Activated CD8-positive, alpha-beta memory T cell treated with anti-CD3 and anti-CD28 coated beads for 36 hours (primary cell): ENCODE measurements at regions not wholly inside any gene's neighbourhood (a gene's known extent, or its start where the extent isn't known, plus 50 kb on each side); places are given as distances from the start of the nearest gene placed in this dataset.

Experiments
- CTCF ChIA-PET: fragments of 350-600 bp; sonication (Branson Sonifier 250); formaldehyde crosslinking; loops from one replicate; lab custom pipeline; 2021; ENCODE audit warnings: antibody characterized with exemption; lab: Charles Lee
- POLR2A ChIA-PET: fragments of 350-600 bp; sonication (Branson Sonifier 250); formaldehyde crosslinking; loops from one replicate; lab custom pipeline; 2021; ENCODE audit warnings: antibody characterized with exemption; lab: Charles Lee

DNA sequence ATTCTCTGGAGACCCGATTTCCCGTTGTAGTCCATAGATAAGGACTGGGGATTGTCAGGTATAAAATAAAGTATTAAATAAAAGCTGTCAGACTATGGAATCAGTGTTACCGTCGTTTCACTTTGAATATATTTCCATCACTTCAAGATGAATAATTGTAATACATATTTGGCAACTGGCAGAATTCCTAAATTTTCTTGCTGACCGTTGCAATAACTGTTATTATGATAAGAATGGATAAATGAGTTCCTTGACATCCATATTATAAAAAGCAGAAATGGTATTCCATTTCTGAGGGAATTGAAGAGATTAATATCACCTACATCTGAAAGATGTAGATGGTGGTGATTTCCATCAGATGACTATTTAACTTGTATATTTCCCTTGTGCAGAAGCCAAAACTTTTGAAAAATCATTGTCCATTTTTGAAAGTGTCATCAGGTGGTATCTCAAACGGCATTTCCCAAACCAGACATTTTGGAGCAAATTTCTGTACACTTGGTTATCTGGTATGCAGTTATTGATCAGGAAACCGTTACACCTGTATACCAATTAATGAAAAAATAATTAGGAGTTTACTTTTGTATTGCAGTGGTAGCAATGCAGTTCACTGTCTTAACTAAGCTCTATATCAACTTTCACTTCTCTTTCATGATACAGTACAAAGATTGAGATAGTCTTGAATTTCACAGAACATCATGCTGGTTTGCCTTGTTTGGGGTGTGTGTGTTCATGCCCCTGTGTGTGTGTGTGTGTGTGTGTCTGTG, 878.5 kb downstream of the PCDH18 start:
- CTCF ChIA-PET = no interaction called here
- POLR2A ChIA-PET = no interaction called here

DNA sequence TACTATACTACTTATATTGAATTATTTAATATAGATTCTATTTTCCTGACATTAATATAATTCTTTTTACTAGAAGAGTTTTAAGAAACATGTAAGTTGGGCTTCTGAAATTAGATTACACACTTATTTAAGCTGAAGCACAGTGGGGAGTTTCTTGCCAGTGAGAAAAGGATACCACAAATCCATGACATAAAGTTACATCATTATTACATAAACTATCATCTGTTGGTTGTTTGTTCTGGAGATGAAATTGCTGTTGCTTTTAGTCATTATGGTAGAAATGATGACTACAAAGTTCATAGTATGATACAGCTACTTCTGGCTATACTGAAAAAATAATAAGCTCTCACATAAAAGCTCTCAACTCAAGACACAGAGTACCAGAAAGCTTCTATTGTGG, 880.4 kb downstream of the PCDH18 start:
- ChIA-PET POLR2A (no interaction called here), CTCF (no interaction called here)

DNA sequence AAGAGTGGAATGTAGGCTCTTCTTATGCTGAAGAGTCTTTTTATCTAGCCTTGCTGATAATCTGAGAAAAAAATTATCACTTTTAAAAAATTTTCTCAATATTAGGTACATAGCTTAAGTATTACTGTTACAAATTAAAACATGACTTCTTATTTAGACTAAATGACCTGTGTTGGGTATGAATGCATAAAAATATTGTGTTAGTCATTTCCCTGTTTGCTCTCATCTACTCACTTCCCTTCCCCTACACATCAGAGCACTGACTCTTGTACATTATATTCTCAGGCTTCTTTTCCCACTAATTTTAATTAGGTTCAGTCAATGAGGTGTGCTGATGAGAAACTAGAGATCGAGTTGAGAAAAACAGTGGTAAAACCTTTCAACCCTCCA, 881.0 kb downstream of the PCDH18 start:
- ChIA-PET POLR2A (no interaction called here), CTCF (no interaction called here)

DNA sequence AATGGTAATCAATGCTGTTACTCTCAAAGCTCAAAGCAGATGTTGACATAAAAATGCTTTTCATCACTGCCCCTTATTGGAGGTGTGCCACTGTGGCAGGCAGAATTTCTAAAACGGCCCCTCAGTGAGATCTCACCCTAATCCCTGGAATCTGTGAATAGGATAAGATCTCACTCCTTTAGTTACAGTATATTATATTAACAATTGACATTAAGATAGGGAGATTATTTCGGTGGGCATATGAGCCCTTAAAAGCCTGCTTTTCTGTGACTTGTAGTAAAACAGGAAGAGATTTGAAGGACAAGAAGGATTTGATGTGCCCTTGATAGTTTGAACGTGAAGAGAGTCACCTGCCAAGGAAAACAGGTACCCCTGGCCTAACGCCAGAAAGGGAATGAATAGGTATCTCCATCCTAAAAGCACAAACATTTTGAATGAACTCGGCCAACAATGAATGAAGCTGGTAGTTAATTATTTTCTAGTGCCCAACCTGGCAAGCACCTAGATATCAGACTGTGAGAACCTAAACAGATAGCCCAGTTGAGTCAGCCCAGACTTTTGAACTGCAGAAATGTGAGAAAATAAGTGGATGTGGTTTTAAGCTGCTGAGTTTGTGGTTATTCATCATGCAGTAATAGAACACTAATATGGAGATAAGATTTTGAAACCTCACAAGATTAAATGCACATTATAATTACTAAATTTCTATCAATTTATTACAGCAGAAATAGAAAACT, 881.6 kb downstream of the PCDH18 start:
- CTCF ChIA-PET = no interaction called here

DNA sequence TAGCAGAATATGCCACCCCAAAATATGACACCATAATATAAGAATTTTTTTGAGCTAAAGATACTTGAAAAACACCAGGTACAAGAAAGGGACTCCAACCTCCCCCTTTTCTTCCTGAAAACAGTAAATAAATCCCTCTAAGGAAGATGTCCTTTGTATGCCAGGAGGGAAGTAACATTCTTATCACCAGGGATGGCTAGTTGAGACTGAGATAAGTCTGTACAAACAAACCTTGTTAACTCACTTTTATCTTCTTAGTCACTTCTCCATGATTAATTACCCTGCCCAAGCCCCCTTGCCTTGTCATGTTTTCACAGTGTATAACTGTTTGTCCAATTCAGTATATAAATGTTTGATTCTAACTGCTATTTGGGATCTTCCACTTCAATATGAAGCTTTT, 888.0 kb downstream of the PCDH18 start:
- CTCF ChIA-PET = no interaction called here
- POLR2A ChIA-PET = no interaction called here

More for the DNA sequence above, 881.6 kb downstream of the PCDH18 start:
- POLR2A ChIA-PET = no interaction called here

DNA sequence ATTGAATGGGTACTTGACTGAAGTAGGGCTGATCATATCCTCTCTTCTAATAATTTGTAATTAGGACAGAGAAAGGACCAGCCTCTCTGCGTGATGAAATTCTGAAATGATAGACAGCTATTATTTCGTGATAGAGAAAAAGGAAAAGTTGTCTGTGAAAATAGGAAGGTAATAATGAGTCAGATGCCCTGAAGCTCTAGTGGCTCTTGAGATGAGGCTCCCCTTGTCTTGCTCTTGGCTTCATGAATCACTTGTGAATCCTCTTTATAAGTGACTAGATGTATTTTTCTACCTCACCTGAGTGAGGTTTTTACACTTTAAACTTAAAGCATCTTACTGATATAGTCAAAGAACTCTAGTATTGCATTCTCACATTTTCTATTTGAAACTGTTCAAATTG, 888.9 kb downstream of the PCDH18 start:
- ChIA-PET POLR2A (no interaction called here), CTCF (no interaction called here)

DNA sequence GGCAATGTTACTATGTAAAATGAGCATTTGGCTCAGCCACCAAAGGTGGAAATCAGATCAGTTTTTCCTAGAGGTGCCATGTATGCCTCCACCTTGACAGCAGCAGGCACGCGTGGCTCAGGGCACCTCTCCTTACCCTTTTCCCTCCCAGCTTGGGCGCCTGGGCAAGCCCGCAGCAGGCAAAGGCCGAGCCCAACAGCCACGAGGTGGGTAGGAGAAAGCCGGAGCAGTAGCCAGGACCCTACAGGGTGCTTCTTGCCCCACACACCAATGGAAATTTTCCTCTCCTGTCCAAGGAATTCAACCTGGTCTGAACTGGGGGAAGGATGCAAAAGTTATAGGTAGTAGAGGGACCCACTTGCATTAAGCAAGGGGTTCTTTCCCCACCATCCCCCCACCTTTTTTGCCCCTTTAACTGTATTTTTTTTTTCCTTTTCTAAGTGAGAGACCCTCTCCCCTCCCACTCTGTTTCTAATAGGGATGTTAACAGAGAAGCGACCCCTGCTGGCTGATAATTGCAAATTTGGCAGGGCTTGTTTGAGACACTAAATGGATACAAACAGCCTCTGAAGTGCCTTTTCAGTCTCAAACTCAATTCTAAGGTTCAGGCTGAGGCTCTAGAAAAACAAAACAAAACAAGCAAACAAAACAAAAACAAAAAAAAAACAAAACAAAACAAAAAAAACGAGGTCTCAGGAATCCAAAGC, 895.1 kb downstream of the PCDH18 start:
- POLR2A ChIA-PET = no interaction called here
- CTCF ChIA-PET = no interaction called here

DNA sequence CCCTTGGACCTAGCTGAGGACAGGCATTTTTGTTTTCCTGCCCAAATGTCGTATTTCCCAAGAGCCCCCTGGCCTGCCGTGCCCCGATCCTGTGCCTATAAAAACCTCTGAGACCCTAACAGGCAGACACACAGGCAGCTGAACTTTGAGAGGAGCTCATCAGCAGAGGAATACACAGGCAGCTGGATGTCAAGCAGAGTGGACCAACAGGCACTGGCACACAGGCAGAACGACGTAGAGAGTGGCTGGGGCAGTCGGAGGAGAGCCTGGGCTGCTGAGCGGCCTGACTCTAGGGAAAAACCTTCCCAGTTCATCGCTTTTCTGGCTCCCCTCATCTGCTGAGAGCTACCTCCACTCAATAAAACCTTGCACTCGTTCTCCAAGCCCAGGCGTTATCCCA, 896.1 kb downstream of the PCDH18 start:
- ChIA-PET POLR2A (no interaction called here), CTCF (no interaction called here)

DNA sequence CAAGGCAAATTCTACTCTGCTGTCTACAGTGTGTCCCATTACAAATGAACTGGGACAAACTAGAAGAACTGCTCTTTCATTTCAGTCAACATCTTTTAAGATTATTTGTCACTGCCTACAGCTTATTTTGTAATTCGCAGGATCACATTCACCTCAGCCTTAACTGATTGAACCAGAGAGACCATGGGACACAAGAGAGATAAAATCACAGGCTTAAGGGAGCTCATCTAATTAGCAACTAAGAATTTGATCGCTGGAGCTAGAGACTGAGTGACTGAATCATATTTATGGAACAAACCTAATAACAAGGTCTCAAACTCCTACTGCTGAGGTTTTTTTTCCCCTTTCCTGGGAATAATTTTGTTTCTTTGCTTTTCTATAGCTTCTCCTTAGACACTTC, 898.2 kb downstream of the PCDH18 start:
- POLR2A ChIA-PET = no interaction called here
- CTCF ChIA-PET = no interaction called here

DNA sequence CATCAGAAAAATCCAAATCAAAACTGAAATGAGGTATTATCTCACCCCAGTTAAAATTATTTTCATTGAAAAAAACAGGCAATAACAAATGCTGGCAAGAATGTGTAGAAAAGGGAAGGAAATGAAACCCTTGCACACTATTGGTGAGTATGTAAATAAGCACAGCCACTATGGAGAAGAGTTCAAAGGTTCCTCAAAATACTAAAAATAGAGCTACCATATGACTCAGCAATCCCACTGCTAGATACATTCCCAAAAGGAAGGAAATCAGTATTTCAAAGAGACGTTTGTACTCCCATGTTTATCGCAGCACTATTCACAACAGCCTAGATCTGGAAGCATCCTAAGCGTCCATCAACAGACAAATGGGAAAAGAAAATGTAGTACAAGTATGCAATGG, 932.4 kb downstream of the PCDH18 start:
- POLR2A ChIA-PET = no interaction called here
- CTCF ChIA-PET = no interaction called here

DNA sequence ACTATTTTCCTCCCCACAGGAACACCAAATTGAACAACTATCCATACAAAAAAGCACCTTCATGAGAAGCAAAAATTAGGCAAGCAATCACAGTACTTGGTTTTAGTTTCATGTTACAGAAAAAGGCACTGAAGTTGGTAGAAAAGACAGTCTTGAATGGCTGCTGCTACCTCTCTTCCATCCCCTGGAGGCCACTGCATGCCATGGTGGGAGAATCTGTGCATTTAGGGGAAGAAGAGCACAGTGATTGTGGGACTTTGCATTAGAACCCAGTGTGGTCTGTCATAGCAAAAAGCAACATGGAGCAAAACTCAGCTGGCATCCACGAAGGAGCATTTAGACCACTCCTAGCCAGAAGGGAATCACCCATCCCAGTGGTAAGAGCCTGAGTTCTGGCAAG, 941.9 kb downstream of the PCDH18 start:
- ChIA-PET CTCF (no interaction called here), POLR2A (no interaction called here)

DNA sequence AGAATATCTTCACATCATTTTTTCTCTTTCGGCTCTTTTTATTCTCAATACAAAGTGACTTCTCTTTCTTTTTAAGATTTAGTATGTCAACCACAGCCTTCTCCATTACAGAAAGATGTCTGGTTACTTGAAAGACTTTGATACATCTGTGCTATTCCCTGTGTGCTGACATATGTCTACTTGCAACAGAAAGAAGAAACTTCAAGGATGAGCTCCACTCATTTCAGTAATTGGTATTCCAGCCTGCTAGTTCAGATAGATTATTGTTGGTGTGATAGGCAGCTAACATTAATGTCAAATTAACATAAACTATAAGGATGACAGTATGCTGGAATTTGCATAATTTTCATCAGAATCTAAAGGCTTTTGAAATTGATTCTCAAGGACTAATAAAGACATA, 948.7 kb downstream of the PCDH18 start:
- ChIA-PET POLR2A (no interaction called here), CTCF (no interaction called here)

DNA sequence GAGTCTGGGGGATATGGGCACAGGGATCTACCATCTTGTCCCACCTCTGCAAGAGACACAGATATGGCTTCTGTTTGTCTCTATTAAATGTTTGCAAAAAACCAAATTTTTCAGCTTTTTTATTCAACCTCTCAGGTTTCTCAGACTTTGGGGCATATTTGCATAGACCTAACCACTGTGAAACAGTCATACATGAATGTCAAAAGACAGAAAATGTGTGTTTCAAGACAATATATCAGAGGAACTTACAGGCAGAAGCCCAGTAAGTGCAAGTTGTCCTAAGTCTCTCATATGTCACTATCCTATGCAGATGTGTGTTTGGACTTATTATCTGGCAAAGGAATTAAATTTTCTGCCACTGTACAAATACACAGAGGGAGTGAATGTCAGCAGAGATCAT, 951.2 kb downstream of the PCDH18 start:
- CTCF ChIA-PET = no interaction called here
- POLR2A ChIA-PET = no interaction called here

DNA sequence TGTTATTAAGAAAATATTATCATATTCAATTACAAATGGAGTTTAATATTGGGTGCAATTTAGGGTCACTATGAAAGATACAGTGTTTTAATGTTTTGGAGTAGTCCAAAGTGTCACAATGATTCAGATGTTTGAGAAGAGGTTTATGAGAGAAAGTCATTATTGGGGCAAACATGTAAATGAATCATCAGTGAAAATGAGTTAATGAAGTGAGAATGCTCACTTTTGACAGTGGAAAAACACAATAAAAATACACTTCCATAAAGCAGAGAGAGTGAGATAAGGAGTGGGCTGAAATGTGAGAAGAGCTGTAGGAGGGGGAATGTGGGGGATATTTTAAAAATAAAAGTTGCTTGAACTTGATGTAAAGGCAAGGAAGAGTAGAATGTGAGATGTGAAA, 957.1 kb downstream of the PCDH18 start:
- CTCF ChIA-PET = no interaction called here
- POLR2A ChIA-PET = no interaction called here

DNA sequence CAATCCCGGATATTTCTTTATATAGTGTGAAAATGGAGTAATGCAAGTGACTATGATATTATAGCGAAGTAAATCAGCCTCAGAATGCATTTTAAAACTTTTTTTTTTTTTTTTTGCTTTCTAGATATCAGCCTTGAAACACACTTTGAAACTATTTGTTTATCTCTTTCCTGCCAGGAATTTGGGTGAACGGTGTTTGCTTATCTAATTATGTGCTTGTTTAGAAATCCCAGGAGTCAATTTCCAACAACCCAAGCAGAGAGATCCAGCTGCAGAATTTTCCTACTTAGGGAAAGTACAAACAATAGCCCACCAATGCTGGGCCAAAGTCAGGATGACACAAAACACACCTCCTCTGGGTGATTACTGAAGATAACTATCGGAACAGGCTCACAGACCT, 958.8 kb downstream of the PCDH18 start:
- POLR2A ChIA-PET = no interaction called here
- CTCF ChIA-PET = no interaction called here

DNA sequence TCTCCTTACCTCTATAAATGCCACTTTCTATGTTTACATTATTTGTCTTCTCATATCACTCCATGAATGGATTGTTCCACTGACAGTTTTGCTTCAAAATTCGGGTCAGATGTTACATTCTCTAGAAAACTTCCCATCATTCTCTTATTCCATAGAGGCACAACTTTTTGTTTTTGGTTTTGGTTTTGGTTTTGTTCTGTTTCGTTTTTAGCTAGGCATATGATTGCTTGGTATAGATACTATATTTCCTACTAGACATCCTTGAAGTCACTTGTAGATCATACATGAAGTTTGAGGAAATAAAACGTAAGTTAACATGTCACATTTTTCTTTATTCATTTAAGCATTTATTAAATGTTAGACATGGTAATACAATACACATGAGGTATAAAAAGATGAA, 961.0 kb downstream of the PCDH18 start:
- ChIA-PET POLR2A (no interaction called here), CTCF (no interaction called here)

DNA sequence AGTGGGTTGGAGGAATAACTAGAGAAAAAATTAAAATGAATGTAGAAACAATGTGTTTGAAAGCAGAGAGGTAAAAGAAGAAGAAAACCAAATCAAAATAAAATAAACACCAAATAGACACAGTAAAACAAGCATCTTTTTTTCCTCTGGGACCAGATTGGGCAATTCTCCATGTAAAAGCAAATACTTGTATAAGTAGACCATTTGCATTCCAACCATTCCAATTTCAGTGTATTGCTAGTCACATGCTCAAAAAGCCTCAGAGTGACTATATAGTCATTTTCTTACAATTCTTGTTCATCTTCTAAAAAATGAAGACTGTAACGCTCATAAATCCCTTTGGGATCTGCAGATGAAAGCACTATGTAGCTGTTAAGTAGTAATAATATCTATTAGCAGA, 969.5 kb downstream of the PCDH18 start:
- ChIA-PET CTCF (interaction anchor here (1.3 kb wide), 1 partner anchor 12 kb away, joined by 3 read pairs; no protein-coding TSS in a partner anchor), POLR2A (no interaction called here)

DNA sequence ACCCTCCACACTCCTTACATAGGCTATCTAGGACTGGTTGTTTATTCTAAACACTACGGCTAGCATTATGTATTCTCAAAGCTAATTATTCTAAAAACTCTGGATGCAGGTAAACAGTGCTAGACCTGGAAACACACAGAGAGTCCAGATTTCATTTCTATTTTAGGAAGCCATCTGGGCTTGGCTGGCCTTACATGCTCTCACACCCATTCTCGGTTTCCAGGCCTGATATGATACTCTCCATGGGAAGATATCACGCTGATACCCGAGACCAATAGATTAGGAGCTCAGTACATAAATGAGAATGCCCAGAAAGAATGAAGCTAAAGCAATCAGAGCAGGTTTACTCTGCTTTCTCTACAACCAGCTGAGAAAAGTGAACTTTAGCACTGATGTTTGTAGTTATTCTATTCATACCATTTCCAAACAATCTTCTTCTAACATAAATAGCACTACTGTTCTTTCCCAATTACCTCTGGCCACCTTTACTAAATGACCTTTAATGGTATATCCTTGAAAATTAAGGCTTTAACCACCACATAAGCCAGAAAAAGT, 973.3 kb downstream of the PCDH18 start:
- POLR2A ChIA-PET = no interaction called here
- CTCF ChIA-PET = interaction anchor here (0.7 kb wide), 1 partner anchor 39 kb away, joined by 3 read pairs; no protein-coding TSS in a partner anchor

DNA sequence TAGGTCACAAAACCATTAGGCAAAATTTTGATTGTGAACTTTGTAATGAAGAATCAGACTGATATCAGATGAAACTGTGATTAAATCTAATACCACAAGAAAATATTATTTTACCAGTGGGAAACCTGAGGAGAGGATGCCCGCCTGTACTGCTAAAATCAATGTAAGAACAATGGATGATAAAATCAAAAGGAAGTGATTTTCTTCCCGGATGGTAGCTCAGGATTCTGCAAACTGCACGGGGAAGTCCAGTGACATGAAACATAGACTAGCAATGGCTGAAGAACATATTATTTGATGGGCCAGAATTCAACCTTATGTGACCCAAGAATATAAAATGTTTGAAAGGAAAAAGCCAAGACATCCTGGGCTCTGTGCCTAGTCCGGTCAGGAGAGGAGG, 974.9 kb downstream of the PCDH18 start:
- ChIA-PET CTCF (no interaction called here), POLR2A (no interaction called here)

DNA sequence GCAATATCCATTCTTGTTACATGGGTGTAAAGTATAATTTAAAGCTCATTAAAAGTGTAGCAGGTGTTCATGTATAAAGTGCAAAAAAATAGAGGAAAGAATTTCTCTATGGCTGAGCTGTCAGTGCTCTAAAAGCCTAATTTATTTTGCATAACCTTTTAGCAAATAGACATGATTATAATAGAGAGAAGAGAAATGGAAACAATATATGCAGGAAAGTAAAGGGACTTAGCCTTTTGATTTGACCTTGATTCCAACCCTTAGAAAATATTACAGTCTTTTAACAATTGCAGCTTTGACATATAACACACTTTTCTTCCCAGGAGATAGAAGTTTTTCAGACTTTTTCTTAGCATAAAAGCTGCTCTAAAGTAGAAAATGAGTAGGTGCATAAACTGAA, 978.3 kb downstream of the PCDH18 start:
- ChIA-PET CTCF (no interaction called here), POLR2A (no interaction called here)
